ENCODE measurements at regions not wholly inside any gene's neighbourhood (a gene's known extent, or its start where the extent isn't known, plus 50 kb on each side); places are given as distances from the start of the nearest gene placed in this dataset.

DNA sequence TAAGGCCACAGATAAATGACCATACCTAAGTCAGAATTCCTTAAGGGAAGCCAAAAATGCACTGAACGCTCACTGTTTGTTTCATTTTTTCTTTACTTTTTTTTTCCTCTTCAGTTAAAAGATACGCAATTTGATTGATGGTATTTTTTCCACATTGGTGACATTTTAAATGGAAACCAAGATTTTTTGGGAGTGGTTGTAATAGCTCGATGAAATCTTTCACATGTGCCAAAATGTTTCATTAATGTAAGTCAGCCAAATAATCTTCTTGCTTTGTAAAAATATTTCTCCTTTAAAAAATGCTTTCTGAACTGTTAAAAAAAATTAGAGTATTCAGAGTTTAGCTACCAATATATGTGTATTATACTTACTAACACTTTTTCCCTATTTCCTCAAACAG is 339.8 kb downstream of the ZEB2 start:
- TF ChIP-seq POLR2A (IDR thresholded peaks at IDR 0.05; ENCODE audit: extremely low read depth, insufficient read length) (no peak), CTCF (IDR thresholded peaks at IDR 0.05; ENCODE audit: low read depth, low read length) (no peak)
